GM21737 (cell line): ENCODE measurements at regions not wholly inside any gene's neighbourhood (a gene's known extent, or its start where the extent isn't known, plus 50 kb on each side); places are given as distances from the start of the nearest gene placed in this dataset.
A peak's percentile ranks its signal among the peaks of the same experiment; 100 is the strongest.

Experiments
- ATAC-seq: cut with Tn5 transposase; IDR thresholded peaks from one replicate; pipeline ENCODE4 v1.9.1; 2021; ENCODE audit warnings: mild to moderate bottlenecking, moderate library complexity; ENCODE audit not compliant: unreplicated experiment

GRCh38 chr9:7996558-7996957 is 197.0 kb upstream of the DMAC1 start:
- ATAC-seq = no peak

- no peak for ATAC-seq
These were observed 189.2 kb upstream of the DMAC1 start for GRCh38 chr9:7988644-7989280.

- ATAC-seq = no peak
These were observed 185.1 kb upstream of the DMAC1 start for GRCh38 chr9:7984692-7985091.

- ATAC-seq = no peak
These were observed 184.6 kb upstream of the DMAC1 start for GRCh38 chr9:7984203-7984602.

GRCh38 chr9:7983490-7983889 is 183.9 kb upstream of the DMAC1 start:
- no peak for ATAC-seq

GRCh38 chr9:7982907-7983306 is 183.3 kb upstream of the DMAC1 start:
- no peak for ATAC-seq

- no peak for ATAC-seq
These were observed 181.2 kb upstream of the DMAC1 start for GRCh38 chr9:7980691-7981289.

- no peak for ATAC-seq
These were observed 180.5 kb upstream of the DMAC1 start for GRCh38 chr9:7980041-7980440.

GRCh38 chr9:7979611-7980010 is 180.0 kb upstream of the DMAC1 start:
- ATAC-seq = no peak

- no peak for ATAC-seq
These were observed 178.0 kb upstream of the DMAC1 start for GRCh38 chr9:7977586-7977985.

- peak; percentile 5 for ATAC-seq
These were observed 177.3 kb upstream of the DMAC1 start for GRCh38 chr9:7976856-7977255.

- peak; percentile 98 for ATAC-seq
These were observed 176.7 kb upstream of the DMAC1 start for GRCh38 chr9:7976167-7976755.

GRCh38 chr9:7975336-7975735 is 175.8 kb upstream of the DMAC1 start:
- ATAC-seq = no peak

GRCh38 chr9:7974335-7974960 is 174.9 kb upstream of the DMAC1 start:
- no peak for ATAC-seq

GRCh38 chr9:7973123-7973522 is 173.5 kb upstream of the DMAC1 start:
- no peak for ATAC-seq

- no peak for ATAC-seq
These were observed 171.2 kb upstream of the DMAC1 start for GRCh38 chr9:7970681-7971330.

GRCh38 chr9:7968687-7969086 is 169.1 kb upstream of the DMAC1 start:
- ATAC-seq = no peak

GRCh38 chr9:7967851-7968250 is 168.3 kb upstream of the DMAC1 start:
- ATAC-seq = no peak

- no peak for ATAC-seq
These were observed 167.7 kb upstream of the DMAC1 start for GRCh38 chr9:7967093-7967827.

- no peak for ATAC-seq
These were observed 165.5 kb upstream of the DMAC1 start for GRCh38 chr9:7965063-7965462.

GRCh38 chr9:7963026-7963425 is 163.4 kb upstream of the DMAC1 start:
- no peak for ATAC-seq
